ENCODE measurements at regions not wholly inside any gene's neighbourhood (a gene's known extent, or its start where the extent isn't known, plus 50 kb on each side); places are given as distances from the start of the nearest gene placed in this dataset.

GRCh38 chr1:30572192-30572591 is 151.2 kb downstream of the MATN1 start:
- TF ChIP-seq POLR2A (IDR thresholded peaks at IDR 0.05; ENCODE audit: borderline replicate concordance, extremely low read depth, insufficient read depth, insufficient read length) (no peak), TCF7L2 (IDR thresholded peaks at IDR 0.05; ENCODE audit: borderline replicate concordance, extremely low read depth, insufficient read depth, insufficient read length) (no peak), CTCF (IDR thresholded peaks at IDR 0.05 in 2 of 3, conservative IDR thresholded peaks at IDR 0.05 in 1 of 3; ENCODE audit: borderline replicate concordance in 1 of 3, insufficient read depth in 1 of 3, low read depth in 2 of 3, low read length in 2 of 3) (peak; percentile 11 to 24 (median 20); a peak in 2 of 6 replicates), YY1 (IDR thresholded peaks at IDR 0.05; ENCODE audit: extremely low read depth, insufficient replicate concordance, low read depth, low read length) (no peak), ZFX (IDR thresholded peaks at IDR 0.05) (no peak), SP1 (IDR thresholded peaks at IDR 0.05; ENCODE audit: low read depth) (no peak), SIN3A (IDR thresholded peaks at IDR 0.05; ENCODE audit: low read depth) (no peak), POLR2AphosphoS5 (IDR thresholded peaks at IDR 0.05; ENCODE audit: low read depth, low read length) (no peak), SRF (IDR thresholded peaks at IDR 0.05; ENCODE audit: low read depth) (no peak), EZH2 (IDR thresholded peaks at IDR 0.05) (no peak), CEBPB (IDR thresholded peaks at IDR 0.05; ENCODE audit: low read depth) (no peak), RAD21 (IDR thresholded peaks at IDR 0.05; ENCODE audit: low read depth) (peak; percentile 54)
- TF ChIP-seq, protein P1, sequence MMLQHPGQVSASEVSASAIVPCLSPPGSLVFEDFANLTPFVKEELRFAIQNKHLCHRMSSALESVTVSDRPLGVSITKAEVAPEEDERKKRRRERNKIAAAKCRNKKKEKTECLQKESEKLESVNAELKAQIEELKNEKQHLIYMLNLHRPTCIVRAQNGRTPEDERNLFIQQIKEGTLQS (IDR thresholded peaks at IDR 0.05): no peak

All from HCT116 (cell line).